ENCODE measurements at regions not wholly inside any gene's neighbourhood (a gene's known extent, or its start where the extent isn't known, plus 50 kb on each side); places are given as distances from the start of the nearest gene placed in this dataset.

DNA sequence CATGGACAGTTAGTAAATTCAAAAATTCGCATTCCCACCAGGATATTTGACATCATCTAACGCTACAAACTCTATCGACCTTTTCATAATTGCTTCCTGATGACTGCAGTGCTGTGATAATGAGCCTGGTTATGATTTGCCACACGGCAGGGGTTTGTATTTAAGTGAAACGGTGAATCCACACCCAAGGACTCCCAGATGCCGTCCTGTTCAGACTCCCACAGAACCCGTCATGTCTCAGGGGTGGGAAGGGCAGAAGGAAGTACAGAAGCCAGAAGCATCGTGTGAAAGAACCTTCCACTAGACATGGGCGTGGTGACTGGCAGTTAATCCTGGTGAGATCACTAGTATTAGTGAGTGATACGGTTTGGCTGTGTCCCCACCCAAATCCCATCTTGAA, 91.2 kb upstream of the TMEM18 start:
- TF ChIP-seq, protein P1, sequence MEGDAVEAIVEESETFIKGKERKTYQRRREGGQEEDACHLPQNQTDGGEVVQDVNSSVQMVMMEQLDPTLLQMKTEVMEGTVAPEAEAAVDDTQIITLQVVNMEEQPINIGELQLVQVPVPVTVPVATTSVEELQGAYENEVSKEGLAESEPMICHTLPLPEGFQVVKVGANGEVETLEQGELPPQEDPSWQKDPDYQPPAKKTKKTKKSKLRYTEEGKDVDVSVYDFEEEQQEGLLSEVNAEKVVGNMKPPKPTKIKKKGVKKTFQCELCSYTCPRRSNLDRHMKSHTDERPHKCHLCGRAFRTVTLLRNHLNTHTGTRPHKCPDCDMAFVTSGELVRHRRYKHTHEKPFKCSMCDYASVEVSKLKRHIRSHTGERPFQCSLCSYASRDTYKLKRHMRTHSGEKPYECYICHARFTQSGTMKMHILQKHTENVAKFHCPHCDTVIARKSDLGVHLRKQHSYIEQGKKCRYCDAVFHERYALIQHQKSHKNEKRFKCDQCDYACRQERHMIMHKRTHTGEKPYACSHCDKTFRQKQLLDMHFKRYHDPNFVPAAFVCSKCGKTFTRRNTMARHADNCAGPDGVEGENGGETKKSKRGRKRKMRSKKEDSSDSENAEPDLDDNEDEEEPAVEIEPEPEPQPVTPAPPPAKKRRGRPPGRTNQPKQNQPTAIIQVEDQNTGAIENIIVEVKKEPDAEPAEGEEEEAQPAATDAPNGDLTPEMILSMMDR (IDR thresholded peaks at IDR 0.05): no peak
- TF ChIP-seq POLR2A (IDR thresholded peaks at IDR 0.05): no peak
